ENCODE measurements at regions not wholly inside any gene's neighbourhood (a gene's known extent, or its start where the extent isn't known, plus 50 kb on each side); places are given as distances from the start of the nearest gene placed in this dataset.

- TF ChIP-seq CTCF (IDR thresholded peaks at IDR 0.05), result no peak
Observed at GRCh38 chr17:71881041-71881440, 239.8 kb upstream of the SOX9 start (continued).

- Histone ChIP-seq H3K27ac (no peak overlapping the region), H3K4me2 (no peak overlapping the region), H3K4me3 (no peak overlapping the region), H3K4me1 (no peaks in the 10 kb centered on the region), H3K9me3 (no peaks in the 10 kb centered on the region)
- ATAC-seq (no peak), DNase-seq (ENCODE audit: low read depth in 1 of 2, low spot score in 1 of 2) (no peak), FAIRE-seq (no peak)
- POLR2A ChIA-PET, result no interaction called here
- CTCF ChIA-PET, result interaction anchor here (0.6 to 1.2 kb wide), 2 partner anchors 98 to 172 kb away, joined by 3 read pairs; no protein-coding TSS in a partner anchor
- 35% methylated on average over 2 of the region's 2 CpGs for WGBS (ENCODE audit: missing lambda C conversion rate)
- TF ChIP-seq PHF8 (IDR thresholded peaks at IDR 0.05; ENCODE audit: borderline replicate concordance, low read depth) (no peak), ATOH8 (CRISPR knock-in tag; IDR thresholded peaks at IDR 0.05; ENCODE audit: low read depth) (no peak), RARB (CRISPR knock-in tag; IDR thresholded peaks at IDR 0.05) (no peak), FOSL2 (IDR thresholded peaks at IDR 0.05) (no peak), FOSL2 (CRISPR knock-in tag; IDR thresholded peaks at IDR 0.05) (no peak)
Observed at GRCh38 chr17:71881581-71881980, 239.2 kb upstream of the SOX9 start.

GRCh38 chr17:71883258-71883657 is 237.6 kb upstream of the SOX9 start:
- no peak overlapping the region for H3K4me3 ChIP-seq
- DNase-seq (ENCODE audit: low read depth in 1 of 2, low spot score in 1 of 2) (no peak), FAIRE-seq (no peak), ATAC-seq (no peak)
- H3K4me2 ChIP-seq, result no peak overlapping the region
- H3K27ac ChIP-seq, result no peak overlapping the region
- ChIA-PET CTCF (no interaction called here), POLR2A (no interaction called here)
- WGBS (ENCODE audit: missing lambda C conversion rate), result 27% methylated on average over 2 of the region's 2 CpGs
- no peaks in the 10 kb centered on the region for H3K9me3 ChIP-seq
- H3K4me1 ChIP-seq, result no peaks in the 10 kb centered on the region
- no peak for TF ChIP-seq HDAC2 (IDR thresholded peaks at IDR 0.05)
- no peak for TF ChIP-seq CBX8 (IDR thresholded peaks at IDR 0.05)
- no peak for TF ChIP-seq CHD4 (IDR thresholded peaks at IDR 0.05; ENCODE audit: borderline replicate concordance)
- no peak for TF ChIP-seq HOXB13 (CRISPR knock-in tag; IDR thresholded peaks at IDR 0.05; ENCODE audit: low read depth)
- TF ChIP-seq CBX2 (IDR thresholded peaks at IDR 0.05; ENCODE audit: borderline replicate concordance, low read depth), result no peak
- no peak for TF ChIP-seq HES2 (IDR thresholded peaks at IDR 0.05)

- H3K9me3 ChIP-seq, result no peaks in the 10 kb centered on the region
- ChIA-PET POLR2A (no interaction called here), CTCF (interaction anchor here (0.9 kb wide), 1 partner anchor 11 kb away, joined by 3 read pairs; no protein-coding TSS in a partner anchor)
- FAIRE-seq, result peak; percentile 43
- H3K4me3 ChIP-seq, result no peak overlapping the region
- no peaks in the 10 kb centered on the region for H3K4me1 ChIP-seq
- WGBS (ENCODE audit: missing lambda C conversion rate), result 6% methylated on average over 3 of the region's 3 CpGs
- no peak overlapping the region for H3K27ac ChIP-seq
- no peak for ATAC-seq
- DNase-seq (ENCODE audit: low read depth in 1 of 2, low spot score in 1 of 2), result no peak
- H3K4me2 ChIP-seq, result no peak overlapping the region
- TF ChIP-seq EP300 (IDR thresholded peaks at IDR 0.05) (no peak), HOXB13 (CRISPR knock-in tag; IDR thresholded peaks at IDR 0.05; ENCODE audit: low read depth) (no peak), FOSL2 (IDR thresholded peaks at IDR 0.05) (no peak), FOSL2 (CRISPR knock-in tag; IDR thresholded peaks at IDR 0.05) (no peak), TFCP2L1 (CRISPR knock-in tag; IDR thresholded peaks at IDR 0.05) (no peak), RFX5 (IDR thresholded peaks at IDR 0.05) (no peak), PHF8 (IDR thresholded peaks at IDR 0.05; ENCODE audit: borderline replicate concordance, low read depth) (no peak), ESRRA (IDR thresholded peaks at IDR 0.05; ENCODE audit: borderline replicate concordance, low read length) (no peak), ELK1 (IDR thresholded peaks at IDR 0.05; ENCODE audit: low read depth, low read length) (no peak)
Observed at GRCh38 chr17:71883845-71884244, 237.0 kb upstream of the SOX9 start.
